OCI-LY7 (cell line): ENCODE measurements at regions not wholly inside any gene's neighbourhood (a gene's known extent, or its start where the extent isn't known, plus 50 kb on each side); places are given as distances from the start of the nearest gene placed in this dataset.
"Not testable (repeated sequence)": the region's sequence is repeated elsewhere in the genome, so short reads cannot be mapped to it uniquely, and the experiment has no call there.

Experiments
- EZH2phosphoT487 ChIP-seq: fragments of 200-600 bp; sonication (generic); IDR thresholded peaks from 2 replicates; pipeline ENCODE4 v1.6.1; 2018; ENCODE audit warnings: low read depth, borderline replicate concordance, mild to moderate bottlenecking, mixed run types, antibody characterized with exemption, low read length, moderate library complexity, mixed read lengths
- TF ChIP-seq, protein P1 (sequence below): fragments of 200-600 bp; sonication (generic); conservative IDR thresholded peaks from 2 replicates; pipeline ENCODE4 v1.5.1; 2014; ENCODE audit warnings: mild to moderate bottlenecking, antibody characterized with exemption, low read length, moderate library complexity, mixed read lengths

- not testable (repeated sequence) for TF ChIP-seq EZH2phosphoT487
- TF ChIP-seq, protein P1, sequence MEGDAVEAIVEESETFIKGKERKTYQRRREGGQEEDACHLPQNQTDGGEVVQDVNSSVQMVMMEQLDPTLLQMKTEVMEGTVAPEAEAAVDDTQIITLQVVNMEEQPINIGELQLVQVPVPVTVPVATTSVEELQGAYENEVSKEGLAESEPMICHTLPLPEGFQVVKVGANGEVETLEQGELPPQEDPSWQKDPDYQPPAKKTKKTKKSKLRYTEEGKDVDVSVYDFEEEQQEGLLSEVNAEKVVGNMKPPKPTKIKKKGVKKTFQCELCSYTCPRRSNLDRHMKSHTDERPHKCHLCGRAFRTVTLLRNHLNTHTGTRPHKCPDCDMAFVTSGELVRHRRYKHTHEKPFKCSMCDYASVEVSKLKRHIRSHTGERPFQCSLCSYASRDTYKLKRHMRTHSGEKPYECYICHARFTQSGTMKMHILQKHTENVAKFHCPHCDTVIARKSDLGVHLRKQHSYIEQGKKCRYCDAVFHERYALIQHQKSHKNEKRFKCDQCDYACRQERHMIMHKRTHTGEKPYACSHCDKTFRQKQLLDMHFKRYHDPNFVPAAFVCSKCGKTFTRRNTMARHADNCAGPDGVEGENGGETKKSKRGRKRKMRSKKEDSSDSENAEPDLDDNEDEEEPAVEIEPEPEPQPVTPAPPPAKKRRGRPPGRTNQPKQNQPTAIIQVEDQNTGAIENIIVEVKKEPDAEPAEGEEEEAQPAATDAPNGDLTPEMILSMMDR, result not testable (repeated sequence)
Observed at GRCh38 chr1:119256089-119256488, 112.5 kb upstream of the HAO2 start.
